Activated B cell treated with CpG ODN at 0.5 μM for 24 hours (primary cell): ENCODE measurements at regions not wholly inside any gene's neighbourhood (a gene's known extent, or its start where the extent isn't known, plus 50 kb on each side); places are given as distances from the start of the nearest gene placed in this dataset.

Experiments
- ATAC-seq: fragments of 200-7000 bp; cut with Tn5 transposase; one replicate; pipeline ENCODE4 v1.10.0; 2021; ENCODE audit warnings: low read depth, mild to moderate bottlenecking, moderate library complexity
- CTCF ChIA-PET: fragments of 350-600 bp; sonication (Branson Sonifier 250); formaldehyde crosslinking; loops from one replicate; lab custom pipeline; 2021; ENCODE audit warnings: antibody characterized with exemption; lab: Charles Lee
- POLR2A ChIA-PET: fragments of 350-600 bp; sonication (Branson Sonifier 250); formaldehyde crosslinking; loops from one replicate; lab custom pipeline; 2021; ENCODE audit warnings: antibody characterized with exemption; lab: Charles Lee
- DNase-seq: peaks from one replicate; pipeline ENCODE4 v3.0.0; 2022
- H3K27ac Mint-ChIP-seq: one replicate; pipeline ENCODE4 v1.8.0; 2020; ENCODE audit warnings: mixed read lengths
- H3K27me3 Mint-ChIP-seq: one replicate; pipeline ENCODE4 v1.8.0; 2021; ENCODE audit warnings: mixed read lengths
- H3K36me3 Mint-ChIP-seq: one replicate; pipeline ENCODE4 v1.8.0; 2021; ENCODE audit warnings: low read depth, mixed read lengths
- H3K4me1 Mint-ChIP-seq: one replicate; pipeline ENCODE4 v1.8.0; 2021; ENCODE audit warnings: mixed read lengths
- H3K4me3 Mint-ChIP-seq: one replicate; pipeline ENCODE4 v1.8.0; 2020; ENCODE audit warnings: mild to moderate bottlenecking, mixed read lengths
- H3K9me3 Mint-ChIP-seq: one replicate; pipeline ENCODE4 v1.8.0; 2020; ENCODE audit warnings: mixed read lengths
- CTCF ChIP-seq: fragments of 200-600 bp; IDR thresholded peaks from one replicate; pipeline ENCODE4 v1.8.0; 2022; ENCODE audit warnings: antibody characterized with exemption, mild to moderate bottlenecking
- intact Hi-C: fragments of 100-400 bp; cut with micrococcal nuclease; formaldehyde crosslinking; loops from one replicate; pipeline ENCODE4 v1.15.1; 2024

GRCh38 chr14:71206123-71206522 lies 298.9 kb downstream of the PCNX1 start:
- H3K4me1 Mint-ChIP-seq: no peaks in the 10 kb centered on the region
- H3K9me3 Mint-ChIP-seq: peaks cover 2% of the 10 kb centered on the region
- no peak overlapping the region for H3K27ac Mint-ChIP-seq
- ChIA-PET CTCF (no interaction called here), POLR2A (no interaction called here)
- H3K36me3 Mint-ChIP-seq: no peaks in the 10 kb centered on the region
- no peak overlapping the region for H3K4me3 Mint-ChIP-seq
- intact Hi-C loops: no loop called here
- ATAC-seq (no peak), DNase-seq (no peak)
- peaks cover 8% of the 10 kb centered on the region for H3K27me3 Mint-ChIP-seq
- TF ChIP-seq CTCF: no peak

GRCh38 chr14:71206766-71207371 lies 299.6 kb downstream of the PCNX1 start:
- CTCF ChIA-PET: no interaction called here
- DNase-seq: no peak
- intact Hi-C loops: no loop called here
- Mint-ChIP-seq H3K9me3 (peaks cover 2% of the 10 kb centered on the region), H3K36me3 (no peaks in the 10 kb centered on the region), H3K27me3 (peaks cover 8% of the 10 kb centered on the region), H3K4me3 (no peak overlapping the region), H3K27ac (no peak overlapping the region), H3K4me1 (no peaks in the 10 kb centered on the region)
- TF ChIP-seq CTCF: no peak
- POLR2A ChIA-PET: no interaction called here
- no peak for ATAC-seq

GRCh38 chr14:71208702-71209357 lies 301.6 kb downstream of the PCNX1 start:
- intact Hi-C loops: no loop called here
- no peaks in the 10 kb centered on the region for H3K4me1 Mint-ChIP-seq
- H3K27ac Mint-ChIP-seq: no peak overlapping the region
- DNase-seq (no peak), ATAC-seq (no peak)
- no peak for TF ChIP-seq CTCF
- H3K9me3 Mint-ChIP-seq: peaks cover 2% of the 10 kb centered on the region
- no peaks in the 10 kb centered on the region for H3K36me3 Mint-ChIP-seq
- ChIA-PET CTCF (no interaction called here), POLR2A (no interaction called here)
- H3K27me3 Mint-ChIP-seq: peaks cover 5% of the 10 kb centered on the region
- no peak overlapping the region for H3K4me3 Mint-ChIP-seq

GRCh38 chr14:71209888-71210287 lies 302.6 kb downstream of the PCNX1 start:
- H3K27me3 Mint-ChIP-seq: peaks cover 5% of the 10 kb centered on the region
- no peak for DNase-seq
- intact Hi-C loops: no loop called here
- no peaks in the 10 kb centered on the region for H3K36me3 Mint-ChIP-seq
- no peak for ATAC-seq
- H3K27ac Mint-ChIP-seq: no peak overlapping the region
- no peak for TF ChIP-seq CTCF
- ChIA-PET CTCF (no interaction called here), POLR2A (no interaction called here)
- H3K4me3 Mint-ChIP-seq: no peak overlapping the region
- no peaks in the 10 kb centered on the region for H3K4me1 Mint-ChIP-seq
- H3K9me3 Mint-ChIP-seq: peaks cover 2% of the 10 kb centered on the region

- Mint-ChIP-seq H3K9me3 (no peaks in the 10 kb centered on the region), H3K4me1 (no peaks in the 10 kb centered on the region), H3K4me3 (no peak overlapping the region), H3K36me3 (no peaks in the 10 kb centered on the region), H3K27me3 (peaks cover 5% of the 10 kb centered on the region), H3K27ac (no peak overlapping the region)
- intact Hi-C loops: no loop called here
- no peak for ATAC-seq
- ChIA-PET POLR2A (no interaction called here), CTCF (no interaction called here)
- TF ChIP-seq CTCF: no peak
- DNase-seq: no peak
These were observed 304.8 kb downstream of the PCNX1 start for GRCh38 chr14:71212093-71212492.
